Muscle of back (tissue), 3 donors: ENCODE measurements at regions not wholly inside any gene's neighbourhood (a gene's known extent, or its start where the extent isn't known, plus 50 kb on each side); places are given as distances from the start of the nearest gene placed in this dataset.
A peak's percentile ranks its signal among the peaks of the same experiment; 100 is the strongest.

ENCODE experiments used
- DNase-seq, 3 donors: peaks; one replicate each; pipeline versions ENCODE4 v3.0.0 to v3.0.0-alpha.2; 2013

- DNase-seq = no peak
Measured at GRCh38 chr5:173463207-173463606, 135.0 kb upstream of the STC2 start.

GRCh38 chr5:173458828-173459609 is 130.8 kb upstream of the STC2 start:
- DNase-seq = peak; percentile 32 to 65 (median 53)

- peak; percentile 33 to 58 (median 35) for DNase-seq
Measured at GRCh38 chr5:173457482-173457881, 129.3 kb upstream of the STC2 start.

- peak in 2 of 3 donors; percentile 17 to 32 for DNase-seq
Measured at GRCh38 chr5:173456751-173457171, 128.5 kb upstream of the STC2 start.

GRCh38 chr5:173456181-173456580 is 128.0 kb upstream of the STC2 start:
- no peak for DNase-seq

GRCh38 chr5:173455599-173455957 is 127.4 kb upstream of the STC2 start:
- no peak for DNase-seq

- peak; percentile 51 to 97 (median 67) for DNase-seq
Measured at GRCh38 chr5:173454736-173455598, 126.8 kb upstream of the STC2 start.

- DNase-seq = no peak
Measured at GRCh38 chr5:173454361-173454735, 126.1 kb upstream of the STC2 start.

GRCh38 chr5:173453167-173453566 is 125.0 kb upstream of the STC2 start:
- no peak for DNase-seq

GRCh38 chr5:173452119-173452905 is 124.1 kb upstream of the STC2 start:
- peak; percentile 24 to 41 (median 35) for DNase-seq

GRCh38 chr5:173451651-173452050 is 123.4 kb upstream of the STC2 start:
- DNase-seq = no peak

GRCh38 chr5:173451031-173451430 is 122.8 kb upstream of the STC2 start:
- no peak for DNase-seq

- no peak for DNase-seq
Measured at GRCh38 chr5:173450188-173450587, 122.0 kb upstream of the STC2 start.

- DNase-seq = no peak
Measured at GRCh38 chr5:173448856-173449255, 120.6 kb upstream of the STC2 start.

- DNase-seq = no peak
Measured at GRCh38 chr5:173443971-173444370, 115.8 kb upstream of the STC2 start.

- DNase-seq = no peak
Measured at GRCh38 chr5:173441053-173441628, 112.9 kb upstream of the STC2 start.

GRCh38 chr5:173438951-173439350 is 110.7 kb upstream of the STC2 start:
- DNase-seq = no peak

GRCh38 chr5:173435447-173435846 is 107.2 kb upstream of the STC2 start:
- DNase-seq = peak in 2 of 3 donors; percentile 51 to 73

GRCh38 chr5:173434270-173434669 is 106.1 kb upstream of the STC2 start:
- DNase-seq = no peak

GRCh38 chr5:173430394-173430793 is 102.2 kb upstream of the STC2 start:
- no peak for DNase-seq

- no peak for DNase-seq
Measured at GRCh38 chr5:173429489-173430150, 101.4 kb upstream of the STC2 start.
